Astrocyte (in vitro differentiated cells and primary cell): ENCODE measurements at regions not wholly inside any gene's neighbourhood (a gene's known extent, or its start where the extent isn't known, plus 50 kb on each side); places are given as distances from the start of the nearest gene placed in this dataset.

Experiments used
- CTCF ChIP-seq: IDR thresholded peaks from 2 replicates; pipeline ENCODE4 v1.5.1; 2011; ENCODE audit warnings: low read depth, mild to moderate bottlenecking, inconsistent platforms, low read length, moderate library complexity; ENCODE audit not compliant: insufficient read depth
- EZH2 ChIP-seq: IDR thresholded peaks from 2 replicates; pipeline ENCODE4 v1.6.1; 2012; ENCODE audit warnings: mild to moderate bottlenecking, low read length, inconsistent platforms; ENCODE audit not compliant: insufficient read depth

DNA sequence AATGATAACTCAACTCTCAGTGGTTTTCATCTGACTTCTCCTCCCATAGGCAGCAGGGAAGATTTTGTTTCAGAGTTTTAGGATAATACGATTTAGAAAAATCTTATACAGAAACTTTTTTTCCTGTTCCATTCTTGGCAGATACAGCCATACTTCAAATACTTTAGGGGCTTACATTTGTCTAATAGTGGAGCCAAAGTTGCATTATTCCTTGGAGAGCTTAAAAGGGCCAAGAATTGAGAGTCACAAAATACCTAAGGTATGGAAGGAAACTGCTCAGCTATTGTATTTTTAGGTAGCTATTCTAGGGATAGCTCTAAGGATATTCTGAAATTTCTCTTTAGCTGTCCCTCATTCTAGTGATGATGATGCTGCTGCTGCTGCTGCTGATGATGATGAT lies 132.9 kb upstream of the PTCHD1 start:
- TF ChIP-seq CTCF (no peak), EZH2 (no peak)
